ENCODE measurements at regions not wholly inside any gene's neighbourhood (a gene's known extent, or its start where the extent isn't known, plus 50 kb on each side); places are given as distances from the start of the nearest gene placed in this dataset.

DNA sequence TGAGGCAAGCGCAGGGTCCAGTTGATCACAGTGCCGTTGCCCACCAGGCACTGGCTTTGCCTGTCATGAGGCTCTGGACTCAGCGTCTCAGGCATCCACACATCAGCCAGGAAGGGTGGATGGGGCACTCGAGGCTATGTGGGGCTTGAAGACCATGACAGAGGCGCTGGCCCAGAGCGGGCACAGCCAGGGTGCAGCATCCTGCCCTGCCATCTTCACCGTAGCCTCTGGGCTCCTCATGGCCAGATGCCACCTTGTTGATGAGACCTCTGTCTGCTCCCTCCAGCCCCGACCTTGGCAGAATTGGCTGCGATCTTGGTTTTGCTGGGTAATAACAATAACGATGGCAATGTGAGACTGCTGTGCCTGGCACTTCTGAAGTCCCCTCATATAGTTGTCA is 404.2 kb upstream of the IRX2 start:
- TF ChIP-seq, protein P1, sequence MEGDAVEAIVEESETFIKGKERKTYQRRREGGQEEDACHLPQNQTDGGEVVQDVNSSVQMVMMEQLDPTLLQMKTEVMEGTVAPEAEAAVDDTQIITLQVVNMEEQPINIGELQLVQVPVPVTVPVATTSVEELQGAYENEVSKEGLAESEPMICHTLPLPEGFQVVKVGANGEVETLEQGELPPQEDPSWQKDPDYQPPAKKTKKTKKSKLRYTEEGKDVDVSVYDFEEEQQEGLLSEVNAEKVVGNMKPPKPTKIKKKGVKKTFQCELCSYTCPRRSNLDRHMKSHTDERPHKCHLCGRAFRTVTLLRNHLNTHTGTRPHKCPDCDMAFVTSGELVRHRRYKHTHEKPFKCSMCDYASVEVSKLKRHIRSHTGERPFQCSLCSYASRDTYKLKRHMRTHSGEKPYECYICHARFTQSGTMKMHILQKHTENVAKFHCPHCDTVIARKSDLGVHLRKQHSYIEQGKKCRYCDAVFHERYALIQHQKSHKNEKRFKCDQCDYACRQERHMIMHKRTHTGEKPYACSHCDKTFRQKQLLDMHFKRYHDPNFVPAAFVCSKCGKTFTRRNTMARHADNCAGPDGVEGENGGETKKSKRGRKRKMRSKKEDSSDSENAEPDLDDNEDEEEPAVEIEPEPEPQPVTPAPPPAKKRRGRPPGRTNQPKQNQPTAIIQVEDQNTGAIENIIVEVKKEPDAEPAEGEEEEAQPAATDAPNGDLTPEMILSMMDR (IDR thresholded peaks at IDR 0.05), result no peak
- TF ChIP-seq EZH2 (IDR thresholded peaks at IDR 0.05; ENCODE audit: borderline replicate concordance, insufficient read depth, low read depth, low read length, poor library complexity, severe bottlenecking), result no peak
